Trophoblast cell (in vitro differentiated cells and primary cell): ENCODE measurements at regions not wholly inside any gene's neighbourhood (a gene's known extent, or its start where the extent isn't known, plus 50 kb on each side); places are given as distances from the start of the nearest gene placed in this dataset.
A peak's percentile ranks its signal among the peaks of the same experiment; 100 is the strongest.

Source experiments
- DNase-seq, 2 donors: peaks; one replicate each; pipeline ENCODE4 v3.0.0-alpha.2; 2016
- H2AFZ ChIP-seq: 2 replicates; pipeline ENCODE4 v1.6.1; 2013; ENCODE audit warnings: low read length, moderate library complexity, mild to moderate bottlenecking; ENCODE audit not compliant: insufficient read depth, poor library complexity
- H2AK5ac ChIP-seq: 2 replicates; pipeline ENCODE4 v1.6.1; 2013; ENCODE audit warnings: mild to moderate bottlenecking, low read length
- H2BK120ac ChIP-seq: 2 replicates; pipeline ENCODE4 v1.6.1; 2013; ENCODE audit warnings: low read length, mild to moderate bottlenecking, moderate library complexity; ENCODE audit not compliant: insufficient read depth, poor library complexity
- H2BK12ac ChIP-seq: 2 replicates; pipeline ENCODE4 v1.6.1; 2013; ENCODE audit warnings: mild to moderate bottlenecking, low read length, moderate library complexity
- H2BK5ac ChIP-seq: 2 replicates; pipeline ENCODE4 v1.6.1; 2013; ENCODE audit warnings: low read length, low read depth, moderate library complexity, mild to moderate bottlenecking; ENCODE audit not compliant: poor library complexity
- H3K14ac ChIP-seq: 2 replicates; pipeline ENCODE4 v1.6.1; 2013; ENCODE audit warnings: mild to moderate bottlenecking, low read length
- H3K18ac ChIP-seq: 2 replicates; pipeline ENCODE4 v1.6.1; 2013; ENCODE audit warnings: mild to moderate bottlenecking, low read length
- H3K23ac ChIP-seq: 2 replicates; pipeline ENCODE4 v1.6.1; 2013; ENCODE audit warnings: low read length
- H3K27ac ChIP-seq: 2 replicates; pipeline ENCODE4 v1.5.1; 2013; ENCODE audit warnings: low read depth, mild to moderate bottlenecking, inconsistent platforms, low read length, moderate library complexity
- H3K27me3 ChIP-seq: 2 replicates; pipeline ENCODE4 v1.6.1; 2013; ENCODE audit warnings: inconsistent platforms, mild to moderate bottlenecking, low read length, moderate library complexity; ENCODE audit not compliant: insufficient read depth
- H3K36me3 ChIP-seq, 2 experiments: 1 replicate in 1 of 2; 2 replicates in 1 of 2; pipeline ENCODE4 v1.6.1; 2013; ENCODE audit warnings: low read length in 2 of 2, mild to moderate bottlenecking in 2 of 2, moderate library complexity in 1 of 2; ENCODE audit not compliant: insufficient read depth in 2 of 2, control insufficient read depth in 1 of 2
- H3K4ac ChIP-seq: 2 replicates; pipeline ENCODE4 v1.6.1; 2013; ENCODE audit warnings: low read depth, mild to moderate bottlenecking, low read length, moderate library complexity
- H3K4me1 ChIP-seq, 2 experiments: 1 replicate in 1 of 2; 2 replicates in 1 of 2; pipeline ENCODE4 v1.6.1; 2013; ENCODE audit warnings: low read length in 2 of 2, mild to moderate bottlenecking in 2 of 2, moderate library complexity in 1 of 2; ENCODE audit not compliant: insufficient read depth in 2 of 2, control insufficient read depth in 1 of 2
- H3K4me2 ChIP-seq: 2 replicates; pipeline ENCODE4 v1.6.1; 2013; ENCODE audit warnings: inconsistent platforms, mild to moderate bottlenecking, low read length, moderate library complexity
- H3K4me3 ChIP-seq: 2 replicates; pipeline ENCODE4 v1.5.1; 2013; ENCODE audit warnings: mild to moderate bottlenecking, low read depth, low read length, inconsistent platforms
- H3K79me1 ChIP-seq: one replicate; pipeline ENCODE4 v1.6.1; 2013; ENCODE audit warnings: low read length
- H3K79me2 ChIP-seq: 2 replicates; pipeline ENCODE4 v1.6.1; 2013; ENCODE audit warnings: low read length, mild to moderate bottlenecking; ENCODE audit not compliant: control insufficient read depth, insufficient read depth, poor library complexity
- H3K9ac ChIP-seq: 2 replicates; pipeline ENCODE4 v1.6.1; 2013; ENCODE audit warnings: mild to moderate bottlenecking, low read length
- H3K9me3 ChIP-seq: 2 replicates; pipeline ENCODE4 v1.6.1; 2013; ENCODE audit warnings: low read depth, mild to moderate bottlenecking, control low read depth, inconsistent platforms, low read length; ENCODE audit not compliant: insufficient read depth
- H4K12ac ChIP-seq: 2 replicates; pipeline ENCODE4 v1.6.1; 2013; ENCODE audit warnings: low read depth, mild to moderate bottlenecking, low read length, moderate library complexity
- H4K8ac ChIP-seq: 2 replicates; pipeline ENCODE4 v1.6.1; 2013; ENCODE audit warnings: low read depth, mild to moderate bottlenecking, low read length, moderate library complexity
- H4K91ac ChIP-seq: one replicate; pipeline ENCODE4 v1.6.1; 2013; ENCODE audit warnings: low read depth, mild to moderate bottlenecking, low read length, moderate library complexity
- WGBS: extraction: QIAGEN DNeasy Blood & Tissue Kit; methylation state at CpG from one replicate; pipeline ENCODE4 v1.1.7; 2013; ENCODE audit warnings: missing lambda C conversion rate; ENCODE audit not compliant: insufficient read length, insufficient coverage; ENCODE audit errors: extremely low coverage; 5-methylcytosine and 5-hydroxymethylcytosine counted together

DNA sequence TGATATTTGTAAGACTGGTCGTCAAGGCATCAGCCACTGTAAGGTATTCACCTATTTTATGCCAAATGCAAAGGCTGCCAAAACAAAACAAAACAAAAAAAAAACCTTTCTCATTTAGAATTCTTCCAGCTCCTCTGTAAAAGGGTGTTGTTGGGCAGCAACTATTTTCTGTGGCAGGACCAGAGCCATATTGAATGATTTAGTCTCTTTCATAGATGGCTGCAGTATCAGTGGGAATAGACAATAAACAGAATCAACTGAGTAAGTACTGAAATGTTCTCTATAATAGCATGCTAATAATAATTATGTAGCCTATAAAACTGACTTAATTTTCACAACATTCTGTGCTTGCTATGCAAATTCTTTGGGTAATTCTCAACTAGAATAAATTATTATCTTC lies 389.7 kb upstream of the PABPC4L start:
- Histone ChIP-seq H4K91ac (no peak overlapping the region), H2AFZ (no peak overlapping the region), H3K79me1 (no peaks in the 10 kb centered on the region), H3K14ac (no peak overlapping the region), H3K9me3 (no peaks in the 10 kb centered on the region), H2AK5ac (no peak overlapping the region), H4K8ac (no peak overlapping the region), H3K23ac (no peak overlapping the region), H3K9ac (no peak overlapping the region), H3K27me3 (no peaks in the 10 kb centered on the region), H4K12ac (no peak overlapping the region), H3K79me2 (no peaks in the 10 kb centered on the region), H3K27ac (no peak overlapping the region), H2BK12ac (no peak overlapping the region), H2BK5ac (no peak overlapping the region), H3K4ac (no peak overlapping the region), H2BK120ac (no peak overlapping the region), H3K4me1 (no peaks in the 10 kb centered on the region), H3K4me2 (no peak overlapping the region), H3K18ac (no peak overlapping the region), H3K36me3 (no peaks in the 10 kb centered on the region), H3K4me3 (no peak overlapping the region)
- DNase-seq = no peak
- WGBS = no CpG with 5 or more reads among the region's 1 CpG

DNA sequence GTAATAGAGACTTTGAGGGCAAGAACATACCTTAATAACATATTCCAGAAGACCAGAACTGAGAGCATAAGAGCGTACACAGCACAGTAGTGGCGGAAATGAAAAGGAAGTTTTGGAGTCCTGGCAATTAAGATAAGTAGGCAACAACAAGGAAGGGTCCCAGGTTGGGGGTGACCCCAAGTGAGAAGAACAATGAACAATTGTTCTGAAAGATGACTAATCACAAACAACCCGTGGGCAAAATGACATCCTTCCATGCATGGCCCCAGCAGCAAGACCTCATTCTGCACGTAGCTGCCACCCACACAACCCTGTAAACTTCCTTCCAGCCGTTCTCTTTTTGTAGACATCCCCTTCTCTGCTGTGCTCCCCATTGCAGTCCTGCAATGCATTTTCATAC lies 384.4 kb upstream of the PABPC4L start:
- H3K79me1 ChIP-seq = no peaks in the 10 kb centered on the region
- H3K4me1 ChIP-seq = peaks cover 0 to 3% of the 10 kb centered on the region in 2 experiments
- no peak for DNase-seq
- no peak overlapping the region for H3K14ac ChIP-seq
- no peak overlapping the region for H3K4ac ChIP-seq
- no peak overlapping the region for H3K18ac ChIP-seq
- H2BK12ac ChIP-seq = no peak overlapping the region
- no peak overlapping the region for H4K12ac ChIP-seq
- no peak overlapping the region for H3K9ac ChIP-seq
- no peaks in the 10 kb centered on the region for H3K27me3 ChIP-seq
- no peak overlapping the region for H2AK5ac ChIP-seq
- H4K91ac ChIP-seq = no peak overlapping the region
- no peak overlapping the region for H2AFZ ChIP-seq
- no peaks in the 10 kb centered on the region for H3K9me3 ChIP-seq
- H3K27ac ChIP-seq = peak overlapping the region; percentile 26
- no peak overlapping the region for H2BK120ac ChIP-seq
- H3K4me3 ChIP-seq = no peak overlapping the region
- no peaks in the 10 kb centered on the region for H3K36me3 ChIP-seq
- H2BK5ac ChIP-seq = no peak overlapping the region
- no peak overlapping the region for H4K8ac ChIP-seq
- H3K79me2 ChIP-seq = no peaks in the 10 kb centered on the region
- no peak overlapping the region for H3K4me2 ChIP-seq
- WGBS = no CpG with 5 or more reads among the region's 5 CpGs
- no peak overlapping the region for H3K23ac ChIP-seq

- H2BK12ac ChIP-seq = no peak overlapping the region
- H2AFZ ChIP-seq = no peak overlapping the region
- H4K91ac ChIP-seq = no peak overlapping the region
- no peak overlapping the region for H3K18ac ChIP-seq
- no peak overlapping the region for H2AK5ac ChIP-seq
- H3K27me3 ChIP-seq = no peaks in the 10 kb centered on the region
- no peaks in the 10 kb centered on the region for H3K9me3 ChIP-seq
- no peaks in the 10 kb centered on the region for H3K79me1 ChIP-seq
- no peak overlapping the region for H2BK5ac ChIP-seq
- no peaks in the 10 kb centered on the region for H3K79me2 ChIP-seq
- no peak overlapping the region for H2BK120ac ChIP-seq
- H3K9ac ChIP-seq = no peak overlapping the region
- H3K14ac ChIP-seq = no peak overlapping the region
- no peaks in the 10 kb centered on the region for H3K36me3 ChIP-seq
- DNase-seq = peak; percentile 44 to 67
- H3K23ac ChIP-seq = no peak overlapping the region
- no peaks in the 10 kb centered on the region for H3K4me1 ChIP-seq
- no peak overlapping the region for H4K12ac ChIP-seq
- H3K4me3 ChIP-seq = no peak overlapping the region
- H4K8ac ChIP-seq = no peak overlapping the region
- H3K4ac ChIP-seq = no peak overlapping the region
- H3K27ac ChIP-seq = no peak overlapping the region
- no CpG with 5 or more reads among the region's 1 CpG for WGBS
- H3K4me2 ChIP-seq = no peak overlapping the region
Observed at GRCh38 chr4:134567461-134567860, 365.9 kb upstream of the PABPC4L start.

DNA sequence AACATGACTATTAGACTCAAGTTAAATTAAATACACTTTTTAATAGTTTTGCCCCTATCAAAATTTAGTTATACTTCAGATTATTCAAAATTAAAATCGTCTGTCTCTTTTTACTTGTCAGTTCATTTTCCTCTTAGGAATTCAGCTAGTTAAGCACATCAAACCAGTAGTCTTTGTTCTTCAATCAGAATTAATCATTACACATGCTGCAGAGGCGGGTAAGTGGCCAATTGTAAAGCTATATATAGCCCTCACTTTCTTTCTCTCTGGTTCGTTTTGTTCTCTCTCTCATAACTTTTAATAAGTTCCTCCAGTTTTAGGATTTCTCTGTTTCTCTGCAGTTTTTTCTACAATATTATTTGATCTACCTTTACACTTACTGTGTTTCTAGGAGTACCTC lies 359.1 kb upstream of the PABPC4L start:
- H3K79me1 ChIP-seq = no peaks in the 10 kb centered on the region
- H2AK5ac ChIP-seq = no peak overlapping the region
- H3K79me2 ChIP-seq = peaks cover 1% of the 10 kb centered on the region
- H2BK120ac ChIP-seq = no peak overlapping the region
- no peaks in the 10 kb centered on the region for H3K36me3 ChIP-seq
- no peaks in the 10 kb centered on the region for H3K27me3 ChIP-seq
- H3K4me2 ChIP-seq = no peak overlapping the region
- no peak overlapping the region for H3K18ac ChIP-seq
- no peak overlapping the region for H3K27ac ChIP-seq
- no peak overlapping the region for H3K9ac ChIP-seq
- no peaks in the 10 kb centered on the region for H3K4me1 ChIP-seq
- no peak overlapping the region for H3K4me3 ChIP-seq
- H2BK5ac ChIP-seq = no peak overlapping the region
- no peak overlapping the region for H4K12ac ChIP-seq
- H3K9me3 ChIP-seq = no peaks in the 10 kb centered on the region
- WGBS = no CpG with 5 or more reads among the region's 3 CpGs
- H2AFZ ChIP-seq = no peak overlapping the region
- H3K4ac ChIP-seq = no peak overlapping the region
- H2BK12ac ChIP-seq = no peak overlapping the region
- H4K91ac ChIP-seq = no peak overlapping the region
- no peak for DNase-seq
- no peak overlapping the region for H3K23ac ChIP-seq
- H3K14ac ChIP-seq = no peak overlapping the region
- H4K8ac ChIP-seq = no peak overlapping the region
